Uterus (tissue), 3 donors: ENCODE measurements at regions not wholly inside any gene's neighbourhood (a gene's known extent, or its start where the extent isn't known, plus 50 kb on each side); places are given as distances from the start of the nearest gene placed in this dataset.

Experiments used
- DNase-seq, 2 donors: peaks; one replicate each; pipeline ENCODE4 v3.0.0-alpha.2; 2019 to 2020
- H3K27ac ChIP-seq, 2 donors: fragments of 200-600 bp; sonication (generic); 1 replicate in 1 of 2; 2 replicates in 1 of 2; pipeline ENCODE4 v1.5.1; 2016 to 2018
- H3K27me3 ChIP-seq, 2 donors: fragments of 200-600 bp; sonication (generic); one replicate each; pipeline ENCODE4 v1.5.1; 2018 to 2019; ENCODE audit warnings: control low read depth in 1 of 2
- H3K36me3 ChIP-seq, 2 donors: fragments of 200-600 bp; sonication (generic); one replicate each; pipeline ENCODE4 v1.5.1; 2019; ENCODE audit warnings: control low read depth in 1 of 2
- H3K4me1 ChIP-seq, 2 donors: fragments of 200-600 bp; sonication (generic); one replicate each; pipeline ENCODE4 v1.5.1; 2018 to 2019; ENCODE audit warnings: control low read depth in 1 of 2
- H3K4me3 ChIP-seq, 2 donors: fragments of 200-600 bp; sonication (generic); 1 replicate in 1 of 2; 2 replicates in 1 of 2; pipeline ENCODE4 v1.5.1; 2018 to 2019; ENCODE audit warnings: mild to moderate bottlenecking in 1 of 2
- H3K9me3 ChIP-seq, 2 donors: fragments of 200-600 bp; sonication (generic); one replicate each; pipeline ENCODE4 v1.5.1; 2019; ENCODE audit warnings: control low read depth in 1 of 2
- POLR2A ChIP-seq, 2 donors: fragments of 450-650 bp; IDR thresholded peaks; one replicate each; pipeline ENCODE4 v1.6.1; 2016; ENCODE audit warnings: antibody characterized with exemption in 2 of 2, mild to moderate bottlenecking in 1 of 2, moderate library complexity in 1 of 2
- intact Hi-C: fragments of 100-400 bp; cut with DNase I; formaldehyde crosslinking; loops from one replicate; pipeline ENCODE4 v1.15.1; 2023; ENCODE audit warnings: low total_unique reads
- TF ChIP-seq, protein P1 (sequence below), 4 experiments: fragments of 200-600 bp in 2 of 4; fragments of 450-650 bp in 2 of 4; sonication (generic) in 2 of 4; IDR thresholded peaks; one replicate each; pipeline ENCODE4 v1.5.1; 2016 to 2019; ENCODE audit warnings: antibody characterized with exemption in 4 of 4, mild to moderate bottlenecking in 2 of 4, moderate library complexity in 1 of 4
- donor health status: DM: yes; HTN: yes; CAD: no.

DNA sequence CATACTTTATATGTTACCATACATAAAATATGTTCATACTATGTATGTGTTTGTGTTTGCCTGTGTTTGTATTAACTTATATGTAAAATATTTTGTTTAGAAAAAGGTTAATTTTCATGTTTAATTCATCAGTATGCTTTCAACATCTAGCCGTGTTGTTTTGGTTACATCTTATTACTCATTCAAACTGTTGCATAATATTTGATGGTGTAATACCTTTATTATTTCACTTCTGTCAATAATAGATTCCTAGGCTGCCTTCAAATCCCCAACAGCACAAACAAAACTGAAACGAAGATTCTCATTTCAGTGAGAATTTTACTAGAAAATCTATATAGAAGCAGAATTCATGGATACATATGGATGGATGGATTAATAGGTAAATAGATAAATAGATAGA is 462.3 kb upstream of the ADGRL3 start:
- Histone ChIP-seq H3K4me1 (no peaks in the 10 kb centered on the region), H3K9me3 (no peaks in the 10 kb centered on the region), H3K27me3 (no peaks in the 10 kb centered on the region), H3K27ac (no peak overlapping the region), H3K36me3 (no peaks in the 10 kb centered on the region), H3K4me3 (no peak overlapping the region)
- TF ChIP-seq, protein P1, sequence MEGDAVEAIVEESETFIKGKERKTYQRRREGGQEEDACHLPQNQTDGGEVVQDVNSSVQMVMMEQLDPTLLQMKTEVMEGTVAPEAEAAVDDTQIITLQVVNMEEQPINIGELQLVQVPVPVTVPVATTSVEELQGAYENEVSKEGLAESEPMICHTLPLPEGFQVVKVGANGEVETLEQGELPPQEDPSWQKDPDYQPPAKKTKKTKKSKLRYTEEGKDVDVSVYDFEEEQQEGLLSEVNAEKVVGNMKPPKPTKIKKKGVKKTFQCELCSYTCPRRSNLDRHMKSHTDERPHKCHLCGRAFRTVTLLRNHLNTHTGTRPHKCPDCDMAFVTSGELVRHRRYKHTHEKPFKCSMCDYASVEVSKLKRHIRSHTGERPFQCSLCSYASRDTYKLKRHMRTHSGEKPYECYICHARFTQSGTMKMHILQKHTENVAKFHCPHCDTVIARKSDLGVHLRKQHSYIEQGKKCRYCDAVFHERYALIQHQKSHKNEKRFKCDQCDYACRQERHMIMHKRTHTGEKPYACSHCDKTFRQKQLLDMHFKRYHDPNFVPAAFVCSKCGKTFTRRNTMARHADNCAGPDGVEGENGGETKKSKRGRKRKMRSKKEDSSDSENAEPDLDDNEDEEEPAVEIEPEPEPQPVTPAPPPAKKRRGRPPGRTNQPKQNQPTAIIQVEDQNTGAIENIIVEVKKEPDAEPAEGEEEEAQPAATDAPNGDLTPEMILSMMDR (IDR thresholded peaks at IDR 0.05) = no peak
- no peak for TF ChIP-seq POLR2A (IDR thresholded peaks at IDR 0.05)
- intact Hi-C loops = no loop called here
- DNase-seq = no peak

GRCh38 chr4:60743654-60744053 is 456.5 kb upstream of the ADGRL3 start:
- H3K4me1 ChIP-seq = no peaks in the 10 kb centered on the region
- no peak overlapping the region for H3K4me3 ChIP-seq
- H3K27me3 ChIP-seq = no peaks in the 10 kb centered on the region
- TF ChIP-seq POLR2A (IDR thresholded peaks at IDR 0.05) = no peak
- TF ChIP-seq, protein P1 (IDR thresholded peaks at IDR 0.05) = no peak
- H3K36me3 ChIP-seq = no peaks in the 10 kb centered on the region
- no peak for DNase-seq
- intact Hi-C loops = no loop called here
- no peaks in the 10 kb centered on the region for H3K9me3 ChIP-seq
- no peak overlapping the region for H3K27ac ChIP-seq

DNA sequence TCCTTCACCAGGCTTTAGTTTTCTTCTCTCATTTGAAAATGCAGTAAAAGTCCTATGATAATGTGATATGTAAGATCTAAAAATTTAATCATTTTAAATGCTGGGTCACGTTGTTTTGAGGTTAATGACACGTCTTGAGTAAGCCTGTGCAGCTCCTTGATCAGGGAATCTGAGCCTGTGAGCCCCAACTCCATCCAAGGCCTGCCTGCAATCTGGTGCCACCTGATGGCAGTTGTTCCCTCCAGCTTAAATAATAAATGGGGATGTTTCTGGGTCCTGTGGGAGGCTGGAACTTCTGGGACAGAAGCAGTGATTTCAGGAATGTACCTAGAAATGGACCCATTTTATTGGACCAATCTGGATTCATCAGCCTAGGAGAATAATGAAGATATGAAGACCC is 455.4 kb upstream of the ADGRL3 start:
- Histone ChIP-seq H3K4me3 (no peak overlapping the region), H3K36me3 (no peaks in the 10 kb centered on the region), H3K27me3 (no peaks in the 10 kb centered on the region), H3K9me3 (no peaks in the 10 kb centered on the region), H3K4me1 (no peaks in the 10 kb centered on the region), H3K27ac (no peak overlapping the region)
- no peak for TF ChIP-seq POLR2A (IDR thresholded peaks at IDR 0.05)
- TF ChIP-seq, protein P1 (IDR thresholded peaks at IDR 0.05) = no peak
- intact Hi-C loops = no loop called here
- DNase-seq = no peak

DNA sequence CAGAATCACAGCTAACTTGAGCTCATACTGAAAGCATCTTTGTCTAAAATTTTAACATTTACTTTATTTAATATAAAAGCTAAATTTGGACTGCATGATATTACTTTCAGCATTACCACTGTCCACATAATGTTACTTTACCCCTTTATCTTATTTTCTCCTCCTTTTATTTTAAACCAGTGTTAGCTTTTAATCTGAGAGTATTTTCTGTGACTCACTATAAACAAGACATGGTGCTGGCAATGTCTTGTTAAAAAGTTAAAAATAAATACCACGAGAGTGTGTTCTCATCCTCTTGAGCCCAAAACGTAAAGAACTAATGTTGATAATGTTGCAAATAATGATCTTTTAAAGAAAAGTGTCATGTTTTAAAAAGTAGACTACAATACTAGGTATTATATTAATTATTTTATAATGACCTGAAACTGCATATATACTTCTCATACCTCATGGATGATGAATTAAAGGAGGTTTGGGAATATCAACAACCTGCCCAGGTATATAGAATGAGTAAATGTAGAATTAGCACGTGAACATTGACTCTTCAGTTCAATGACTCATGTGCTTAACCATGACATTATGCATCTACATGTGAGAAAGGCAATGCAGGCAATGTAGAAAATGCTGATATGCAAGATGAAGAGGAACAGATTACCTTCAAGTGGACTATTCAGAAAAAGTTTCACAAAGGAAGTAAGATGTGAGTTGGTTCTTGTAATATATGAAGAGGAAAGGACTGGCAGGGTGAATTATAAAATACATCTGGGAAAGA is 454.1 kb upstream of the ADGRL3 start:
- no peak overlapping the region for H3K27ac ChIP-seq
- no peaks in the 10 kb centered on the region for H3K27me3 ChIP-seq
- TF ChIP-seq, protein P1 (IDR thresholded peaks at IDR 0.05) = no peak
- TF ChIP-seq POLR2A (IDR thresholded peaks at IDR 0.05) = no peak

GRCh38 chr4:60750962-60751361 is 449.2 kb upstream of the ADGRL3 start:
- no peaks in the 10 kb centered on the region for H3K9me3 ChIP-seq
- no peaks in the 10 kb centered on the region for H3K36me3 ChIP-seq
- no peak overlapping the region for H3K27ac ChIP-seq
- no peaks in the 10 kb centered on the region for H3K4me1 ChIP-seq
- TF ChIP-seq, protein P1 (IDR thresholded peaks at IDR 0.05) = no peak
- TF ChIP-seq POLR2A (IDR thresholded peaks at IDR 0.05) = no peak
- H3K27me3 ChIP-seq = no peaks in the 10 kb centered on the region
- intact Hi-C loops = no loop called here
- no peak for DNase-seq
- H3K4me3 ChIP-seq = no peak overlapping the region

More for the DNA sequence above, 454.1 kb upstream of the ADGRL3 start:
- intact Hi-C loops = no loop called here
- Histone ChIP-seq H3K4me3 (no peak overlapping the region), H3K9me3 (no peaks in the 10 kb centered on the region), H3K36me3 (no peaks in the 10 kb centered on the region), H3K4me1 (no peaks in the 10 kb centered on the region)
- DNase-seq = no peak
